CD4-positive, alpha-beta T cell treated with Interleukin-12 subunit alpha and Interleukin-12 subunit beta, for 1 hour (primary cell): ENCODE measurements at regions not wholly inside any gene's neighbourhood (a gene's known extent, or its start where the extent isn't known, plus 50 kb on each side); places are given as distances from the start of the nearest gene placed in this dataset.
"Not testable (repeated sequence)": the region's sequence is repeated elsewhere in the genome, so short reads cannot be mapped to it uniquely, and the experiment has no call there.

Experiments
- DNase-seq: peaks from one replicate; pipeline ENCODE4 v3.0.0-alpha.2; 2020

DNA sequence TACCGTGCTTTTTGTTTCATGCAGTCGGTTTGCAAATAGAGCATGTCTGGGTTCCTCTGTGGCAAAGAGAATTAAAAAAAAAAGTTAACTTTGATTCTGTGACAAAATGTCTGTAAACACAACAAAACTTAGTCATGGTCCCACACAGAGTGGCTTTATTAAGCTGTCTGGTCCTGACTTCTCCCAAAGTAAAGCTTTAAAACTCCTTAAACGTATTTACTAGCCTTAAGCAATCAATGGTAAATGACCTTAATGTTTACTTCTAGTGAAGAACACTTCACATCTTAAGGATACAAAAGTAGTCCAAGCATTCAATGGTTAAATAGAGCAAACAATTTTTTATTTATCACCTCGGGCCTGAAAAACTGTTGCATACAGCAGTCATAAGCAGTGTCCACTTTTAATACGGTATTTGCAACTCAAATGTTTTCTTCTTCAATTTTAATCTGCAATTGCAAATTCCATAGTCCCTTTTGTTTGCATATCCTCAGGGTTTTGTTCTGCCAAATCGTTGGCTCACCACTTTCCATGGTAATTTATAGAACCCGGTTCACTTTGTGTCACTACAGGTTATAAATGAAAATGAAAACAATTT is 453.0 kb upstream of the MIS18BP1 start:
- DNase-seq: no peak

- DNase-seq: no peak
These were observed 446.5 kb upstream of the MIS18BP1 start for GRCh38 chr14:45699471-45699870.

- DNase-seq: no peak
These were observed 445.6 kb upstream of the MIS18BP1 start for GRCh38 chr14:45698462-45699134.

DNA sequence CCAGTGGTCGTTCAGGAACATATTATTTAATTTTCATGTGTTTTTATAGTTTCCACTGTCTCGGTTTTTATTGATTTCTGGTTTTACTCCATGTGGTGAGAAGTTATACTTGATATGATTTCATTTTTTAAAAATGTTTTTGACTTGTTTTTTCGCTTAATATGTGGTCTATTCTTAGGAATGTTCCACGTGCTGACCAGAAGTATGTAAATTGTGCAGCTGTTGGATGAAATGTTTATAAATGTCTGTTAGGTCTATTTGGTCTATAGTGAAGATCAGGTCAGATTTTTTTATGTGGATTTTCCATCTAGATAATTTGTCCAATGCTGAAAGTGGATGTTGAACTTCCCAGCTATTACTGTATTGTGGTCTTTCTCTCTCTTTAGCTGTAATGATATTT is 433.8 kb upstream of the MIS18BP1 start:
- DNase-seq: no peak

GRCh38 chr14:45680531-45680930 is 427.5 kb upstream of the MIS18BP1 start:
- no peak for DNase-seq

DNA sequence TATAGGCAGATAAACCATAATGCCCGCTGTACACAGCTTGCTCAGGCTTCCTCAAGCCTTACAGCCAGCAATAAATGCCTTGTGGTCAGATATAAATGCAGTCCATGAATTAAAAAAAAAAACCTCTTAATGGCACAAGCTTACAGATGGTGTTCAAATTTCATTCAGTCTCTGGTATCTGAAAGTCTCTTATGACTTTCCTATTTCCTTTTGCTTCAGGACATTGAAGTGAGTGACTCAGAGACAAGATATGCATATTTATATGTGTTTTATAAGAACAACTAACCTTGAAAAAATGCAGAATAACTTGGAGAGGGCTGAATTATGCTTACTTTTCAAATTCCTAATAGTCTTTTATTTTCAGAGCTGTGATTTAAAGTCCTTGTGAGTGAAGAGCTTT is 426.9 kb upstream of the MIS18BP1 start:
- DNase-seq: no peak

DNA sequence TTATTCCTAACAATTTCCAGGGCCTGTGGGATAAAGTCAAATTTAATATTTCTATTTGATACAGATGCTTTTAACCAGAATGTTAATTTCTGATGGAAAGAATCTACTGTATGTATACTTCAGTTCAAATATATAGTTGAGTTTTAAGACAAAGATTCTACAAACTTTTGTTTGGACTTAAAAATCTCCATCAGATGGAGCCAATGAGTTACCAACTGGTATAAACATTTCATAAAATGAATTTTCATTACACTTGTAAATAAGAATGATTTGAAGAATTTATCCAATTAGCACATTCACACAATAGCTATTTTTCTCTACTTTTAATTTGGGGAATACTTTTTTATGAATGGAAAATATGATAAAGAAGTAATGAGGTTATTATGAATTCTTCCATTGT is 425.2 kb upstream of the MIS18BP1 start:
- DNase-seq: no peak

DNA sequence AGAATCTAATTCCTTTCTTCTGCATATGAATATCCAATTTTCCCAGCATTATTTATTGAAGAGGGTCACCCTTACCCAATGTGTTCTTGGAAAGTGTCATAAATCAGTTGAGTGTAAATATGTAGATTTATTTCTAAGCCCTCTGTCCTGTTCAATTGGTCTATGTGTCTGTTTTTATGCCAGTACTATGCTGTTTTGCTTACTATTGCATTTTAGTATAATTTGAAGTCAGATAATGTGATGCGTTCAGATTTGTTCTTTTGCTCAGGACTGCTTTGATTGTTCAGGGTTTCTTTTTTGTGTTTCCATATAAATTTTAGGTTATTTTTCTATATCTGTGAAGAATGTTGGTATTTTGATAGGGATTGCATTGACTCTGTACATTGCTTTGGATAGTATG is 420.4 kb upstream of the MIS18BP1 start:
- DNase-seq: no peak

- DNase-seq: no peak
These were observed 411.8 kb upstream of the MIS18BP1 start for GRCh38 chr14:45664668-45665356.

GRCh38 chr14:45658917-45659299 is 405.9 kb upstream of the MIS18BP1 start:
- DNase-seq: no peak

DNA sequence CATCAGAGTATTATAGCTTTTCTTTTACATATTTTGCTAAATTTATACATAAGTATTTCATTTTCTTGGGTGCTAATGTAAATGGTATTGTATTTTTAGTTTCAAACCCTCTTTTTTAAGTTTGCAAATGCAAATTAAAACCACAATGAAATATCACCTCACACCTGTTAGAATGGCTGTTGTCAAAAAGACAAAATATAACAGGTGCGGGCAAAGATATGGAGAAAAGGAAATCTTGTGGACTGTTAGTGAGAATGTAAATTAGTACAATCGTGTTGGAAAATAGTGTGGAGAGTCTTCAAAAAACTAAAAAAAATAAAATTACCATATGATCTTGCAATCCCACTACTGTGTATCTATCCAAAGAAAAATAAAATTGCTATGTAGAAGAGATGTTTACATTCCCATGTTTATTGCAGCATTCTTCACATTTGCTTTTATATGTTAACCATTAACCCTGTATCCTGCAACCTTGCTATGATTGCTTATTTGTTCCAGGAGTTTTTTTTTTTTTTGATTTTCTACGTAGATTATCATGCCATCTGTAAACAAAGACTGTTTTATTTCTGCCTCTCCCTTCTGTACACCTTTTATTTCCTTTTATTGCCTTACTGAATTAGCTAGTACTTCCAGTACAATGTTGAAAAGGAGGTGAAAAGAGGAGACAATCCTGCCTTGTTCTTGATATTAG is 405.4 kb upstream of the MIS18BP1 start:
- no peak for DNase-seq

DNA sequence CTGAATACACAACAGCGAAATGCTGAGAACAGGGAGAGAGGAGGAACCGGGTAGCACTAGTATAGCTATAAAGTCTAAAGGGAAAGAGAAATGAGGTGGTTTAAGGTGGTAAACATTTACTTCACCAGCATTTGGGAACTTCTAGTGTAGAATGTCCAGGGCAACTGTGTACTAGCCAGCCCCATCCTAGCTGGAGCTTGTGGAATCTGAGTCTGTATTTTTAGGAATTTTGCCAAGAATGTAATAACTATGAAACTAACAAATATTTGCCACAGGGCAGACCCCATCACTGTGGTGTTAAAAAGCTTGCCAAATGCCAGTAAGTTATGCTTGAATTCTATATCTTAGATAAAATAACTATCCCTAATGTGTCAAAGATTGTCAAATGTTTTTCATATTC is 398.9 kb upstream of the MIS18BP1 start:
- DNase-seq: no peak

DNA sequence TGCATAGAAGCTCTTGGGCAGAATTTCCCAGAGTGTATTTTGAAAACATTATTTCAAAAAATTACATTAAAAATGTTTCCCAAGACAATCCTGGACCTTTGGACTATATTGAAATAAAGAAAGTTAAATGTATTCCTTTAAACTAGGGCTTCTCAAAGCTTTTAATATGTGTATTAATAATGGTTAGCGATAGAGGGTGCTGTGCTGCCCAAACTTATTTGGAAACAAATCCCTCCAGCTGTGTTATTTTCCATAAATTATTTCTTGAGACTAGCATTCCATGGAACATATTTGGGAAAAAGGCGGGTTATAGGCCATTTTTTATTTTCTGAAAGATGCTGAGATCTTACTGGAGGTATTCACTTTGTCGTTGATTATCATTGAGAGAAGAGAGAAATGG is 397.8 kb upstream of the MIS18BP1 start:
- DNase-seq: no peak

DNA sequence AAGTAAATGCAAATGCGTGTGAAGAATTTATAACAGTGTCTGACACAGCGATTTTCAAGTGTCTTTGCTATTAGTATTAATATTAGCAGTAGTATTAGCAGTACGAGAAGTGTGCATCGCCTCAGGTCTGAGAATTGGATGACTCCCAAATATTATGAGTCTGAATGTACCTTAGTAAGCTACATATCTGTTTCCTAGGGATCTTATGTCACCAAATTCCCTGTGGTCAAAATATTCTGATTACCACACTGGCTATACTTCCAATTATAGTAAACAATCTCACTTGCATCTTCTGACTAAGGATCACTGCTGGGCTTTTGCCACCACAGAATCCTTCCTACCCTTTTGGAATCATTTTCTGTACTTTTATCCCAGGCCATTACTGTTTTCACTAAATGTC is 396.0 kb upstream of the MIS18BP1 start:
- DNase-seq: no peak

DNA sequence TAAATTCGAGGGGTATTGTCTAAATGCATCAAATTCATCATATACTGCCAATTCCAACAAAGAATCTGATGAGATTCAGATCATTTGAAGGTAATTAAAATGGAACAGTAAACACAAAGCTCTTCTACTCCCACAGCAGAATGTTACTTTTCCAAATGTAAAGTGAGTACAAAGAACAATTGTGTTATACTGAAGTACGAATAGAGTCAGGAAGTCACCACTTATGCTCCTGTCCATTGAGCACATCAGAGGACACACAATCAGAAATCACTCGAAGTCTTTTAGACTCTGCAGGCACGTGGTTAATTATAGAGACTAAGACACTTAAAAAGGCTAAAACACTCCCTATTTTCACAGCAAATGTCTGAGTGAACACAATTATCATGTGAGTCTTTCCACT is 388.5 kb upstream of the MIS18BP1 start:
- no peak for DNase-seq

DNA sequence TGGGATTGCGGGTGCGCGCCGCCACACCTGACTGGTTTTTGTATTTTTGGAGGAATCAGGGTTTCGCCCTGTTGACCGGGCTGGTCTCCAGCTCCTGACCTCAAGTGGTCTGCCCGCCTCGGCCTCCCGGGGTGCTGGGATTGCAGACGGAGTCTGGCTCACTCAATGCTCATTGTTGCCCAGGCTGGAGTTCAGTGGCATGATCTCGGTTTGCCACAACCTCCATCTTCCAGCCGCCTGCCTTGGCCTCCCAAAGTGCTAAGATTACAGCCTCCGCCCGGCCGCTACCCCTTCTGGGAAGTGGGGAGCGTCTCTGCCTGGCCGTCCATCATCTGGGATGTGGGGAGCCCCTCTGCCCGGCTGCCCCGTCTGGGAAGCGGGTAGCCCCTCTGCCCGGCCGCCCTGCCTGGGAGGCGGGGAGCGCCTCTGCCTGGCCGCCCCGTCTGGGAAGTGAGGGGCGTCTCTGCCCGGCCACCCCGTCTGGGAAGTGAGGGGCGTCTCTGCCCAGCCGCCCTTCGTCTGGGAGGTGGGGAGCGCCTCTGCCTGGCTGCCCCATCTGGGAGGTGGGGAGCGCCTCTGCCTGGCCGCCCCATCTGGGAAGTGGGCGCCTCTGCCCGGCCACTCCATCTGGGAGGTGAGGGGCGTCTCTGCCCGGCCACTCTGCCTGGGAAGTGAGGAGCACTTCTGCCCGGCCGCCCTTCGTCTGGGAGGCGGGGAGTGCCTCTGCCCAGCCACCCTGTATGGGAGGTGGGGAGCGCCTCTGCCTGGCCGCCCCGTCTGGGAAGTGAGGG is 381.8 kb upstream of the MIS18BP1 start:
- DNase-seq: not testable (repeated sequence)

DNA sequence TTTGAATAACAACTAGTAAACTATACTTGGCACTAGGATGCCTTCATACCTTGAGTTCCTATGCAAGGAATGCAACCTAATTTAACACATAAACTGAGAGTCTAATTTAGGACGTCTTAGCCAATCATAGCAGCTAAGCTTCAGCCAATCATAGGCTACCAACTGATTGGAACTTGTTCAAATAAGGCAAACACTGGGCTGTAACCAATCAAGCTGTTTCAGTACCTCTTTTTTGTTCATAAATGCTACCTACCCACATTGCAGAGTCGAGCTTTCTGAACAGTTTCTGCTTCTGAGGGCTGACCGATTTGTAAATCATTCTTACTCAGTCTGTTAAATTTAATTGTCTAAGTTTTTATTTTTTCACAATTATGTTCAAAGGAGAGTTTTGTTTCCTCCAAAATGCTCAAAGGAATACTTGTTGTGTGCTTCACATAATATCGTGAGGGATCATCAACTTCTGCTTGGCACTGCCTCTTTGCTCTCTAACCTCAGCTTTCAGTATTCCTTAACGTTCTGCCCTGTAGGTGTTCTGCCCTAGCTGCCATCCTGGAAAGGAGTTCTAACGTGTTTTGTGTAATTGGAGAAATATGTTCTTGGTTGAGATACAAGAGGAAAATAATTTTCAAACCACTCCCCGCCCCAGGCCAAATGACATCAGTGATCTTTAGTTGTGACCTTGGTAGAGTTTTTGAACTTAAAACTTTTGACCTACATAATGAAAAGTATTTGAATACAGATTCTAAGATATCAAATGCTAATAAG is 380.4 kb upstream of the MIS18BP1 start:
- DNase-seq: no peak

DNA sequence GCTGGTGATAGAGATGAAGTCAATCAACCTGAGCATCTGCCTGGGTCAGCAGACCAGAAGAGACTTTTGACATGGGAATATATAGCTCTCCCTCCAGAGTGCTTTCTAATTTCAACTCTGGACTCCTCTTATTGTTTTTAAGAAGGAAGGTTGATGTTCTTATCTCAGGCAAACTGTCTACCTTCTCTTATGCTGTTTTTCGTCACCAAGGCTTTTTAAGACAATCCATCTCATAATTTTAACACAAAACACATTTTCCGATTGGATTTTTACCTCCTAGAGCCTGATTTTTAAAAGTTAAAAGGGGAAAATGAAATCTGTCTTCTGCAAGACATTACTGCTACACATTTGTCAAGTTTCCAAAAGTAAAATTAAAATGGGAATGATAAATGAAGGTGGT is 368.7 kb upstream of the MIS18BP1 start:
- DNase-seq: no peak

GRCh38 chr14:45619831-45620230 is 366.8 kb upstream of the MIS18BP1 start:
- no peak for DNase-seq

DNA sequence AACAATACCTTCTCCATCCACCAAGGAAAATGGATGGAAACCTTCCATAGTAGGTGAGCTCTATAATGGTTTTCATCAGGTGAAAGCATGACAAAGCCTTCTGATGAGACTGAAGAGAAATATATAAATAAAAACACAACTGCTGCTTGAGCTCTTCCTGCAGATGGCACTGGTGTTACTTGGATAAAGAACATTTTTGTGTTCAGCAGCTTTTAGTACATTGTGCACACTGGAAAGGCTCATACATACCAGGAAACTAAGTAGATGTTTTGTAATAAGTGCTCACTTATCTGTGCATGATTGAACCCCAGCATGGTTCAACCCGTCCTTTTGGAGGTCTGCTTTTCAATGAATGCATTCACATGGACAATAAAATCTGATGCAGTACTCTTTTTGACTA is 357.3 kb upstream of the MIS18BP1 start:
- DNase-seq: no peak

- no peak for DNase-seq
These were observed 334.1 kb upstream of the MIS18BP1 start for GRCh38 chr14:45587142-45587541.

DNA sequence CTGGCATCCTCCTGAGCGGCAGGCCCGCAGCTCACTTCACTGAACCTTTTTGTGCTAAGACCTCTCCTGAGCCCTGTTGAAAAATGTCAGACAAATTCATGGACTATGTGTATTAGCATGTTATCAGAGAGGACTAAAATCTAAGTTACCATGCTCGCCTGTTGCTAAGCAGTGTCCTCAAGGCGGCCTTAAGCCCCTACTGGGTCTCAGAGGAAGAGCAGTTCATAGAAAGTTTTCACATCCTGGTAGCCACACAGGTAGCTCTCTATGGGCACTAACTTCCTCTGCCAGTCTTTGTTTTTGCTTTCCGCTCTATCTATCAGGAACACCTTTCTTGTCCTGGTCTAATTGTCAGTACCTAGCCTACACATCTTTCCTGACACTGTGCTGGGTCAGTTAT is 306.6 kb upstream of the MIS18BP1 start:
- no peak for DNase-seq
